H9 (cell line): ENCODE measurements at regions not wholly inside any gene's neighbourhood (a gene's known extent, or its start where the extent isn't known, plus 50 kb on each side); places are given as distances from the start of the nearest gene placed in this dataset.

Experiments used
- DNase-seq: peaks from one replicate; pipeline ENCODE4 v3.0.0-alpha.2; 2017
- H2AFZ ChIP-seq: one replicate; pipeline ENCODE4 v1.6.1; 2013; ENCODE audit warnings: mild to moderate bottlenecking, low read length, control low read depth, moderate library complexity
- H2AK5ac ChIP-seq: 2 replicates; pipeline ENCODE4 v1.6.1; 2013; ENCODE audit warnings: low read length, control low read depth, mixed read lengths; ENCODE audit not compliant: insufficient read length
- H2BK120ac ChIP-seq: one replicate; pipeline ENCODE4 v1.6.1; 2013; ENCODE audit warnings: low read depth, mild to moderate bottlenecking, low read length, control low read depth, inconsistent platforms; ENCODE audit not compliant: poor library complexity, severe bottlenecking
- H2BK12ac ChIP-seq: 2 replicates; pipeline ENCODE4 v1.6.1; 2013; ENCODE audit warnings: low read length, control low read depth, mixed read lengths, low read depth; ENCODE audit not compliant: insufficient read length
- H2BK15ac ChIP-seq: 2 replicates; pipeline ENCODE4 v1.6.1; 2013; ENCODE audit warnings: low read depth, low read length, control low read depth
- H2BK20ac ChIP-seq: one replicate; pipeline ENCODE4 v1.6.1; 2013; ENCODE audit warnings: low read depth, mild to moderate bottlenecking, low read length, control low read depth, inconsistent platforms; ENCODE audit not compliant: poor library complexity, severe bottlenecking
- H2BK5ac ChIP-seq: 2 replicates; pipeline ENCODE4 v1.6.1; 2013; ENCODE audit warnings: low read length, control low read depth, mixed read lengths; ENCODE audit not compliant: insufficient read length
- H3K14ac ChIP-seq: 2 replicates; pipeline ENCODE4 v1.6.1; 2013; ENCODE audit warnings: low read length, control low read depth; ENCODE audit not compliant: insufficient read depth
- H3K18ac ChIP-seq: 2 replicates; pipeline ENCODE4 v1.6.1; 2013; ENCODE audit warnings: low read depth, mild to moderate bottlenecking, mixed read lengths, low read length, control low read depth; ENCODE audit not compliant: insufficient read length
- H3K23ac ChIP-seq: 2 replicates; pipeline ENCODE4 v1.6.1; 2013; ENCODE audit warnings: low read length, control low read depth, mixed read lengths, low read depth; ENCODE audit not compliant: insufficient read length
- H3K23me2 ChIP-seq: 2 replicates; pipeline ENCODE4 v1.6.1; 2013; ENCODE audit warnings: low read depth, mild to moderate bottlenecking, mixed read lengths, low read length, control low read depth; ENCODE audit not compliant: insufficient read length, poor library complexity, severe bottlenecking
- H3K27ac ChIP-seq: 2 replicates; pipeline ENCODE4 v1.5.1; 2013; ENCODE audit warnings: low read length, control low read depth, mixed read lengths, low read depth; ENCODE audit not compliant: insufficient read length
- H3K27me3 ChIP-seq: 2 replicates; pipeline ENCODE4 v1.6.1; 2013; ENCODE audit warnings: low read length, control low read depth, inconsistent platforms; ENCODE audit not compliant: insufficient read depth
- H3K4ac ChIP-seq: 2 replicates; pipeline ENCODE4 v1.6.1; 2013; ENCODE audit warnings: low read depth, mild to moderate bottlenecking, control low read depth, inconsistent platforms, low read length, moderate library complexity
- H3K4me1 ChIP-seq: 2 replicates; pipeline ENCODE4 v1.6.1; 2013; ENCODE audit warnings: low read length, control low read depth, inconsistent platforms; ENCODE audit not compliant: insufficient read depth
- H3K4me2 ChIP-seq: 2 replicates; pipeline ENCODE4 v1.6.1; 2013; ENCODE audit warnings: low read length, control low read depth, mixed read lengths; ENCODE audit not compliant: insufficient read length, insufficient read depth
- H3K56ac ChIP-seq: 2 replicates; pipeline ENCODE4 v1.6.1; 2013; ENCODE audit warnings: low read depth, mild to moderate bottlenecking, mixed read lengths, low read length, control low read depth; ENCODE audit not compliant: insufficient read length
- H3K79me1 ChIP-seq: 2 replicates; pipeline ENCODE4 v1.6.1; 2013; ENCODE audit warnings: low read depth, mild to moderate bottlenecking, moderate library complexity, low read length, control low read depth, inconsistent platforms; ENCODE audit not compliant: insufficient read depth, poor library complexity, severe bottlenecking
- H3K79me2 ChIP-seq: 2 replicates; pipeline ENCODE4 v1.6.1; 2013; ENCODE audit warnings: low read length, control low read depth, inconsistent platforms; ENCODE audit not compliant: insufficient read depth
- H3K9ac ChIP-seq: 2 replicates; pipeline ENCODE4 v1.6.1; 2013; ENCODE audit warnings: low read length, control low read depth, mixed read lengths; ENCODE audit not compliant: insufficient read length; ENCODE audit errors: extremely low read depth
- H3K9me3 ChIP-seq: one replicate; pipeline ENCODE4 v1.6.1; 2013; ENCODE audit warnings: low read depth, low read length, inconsistent platforms; ENCODE audit not compliant: control insufficient read depth
- H3T11ph ChIP-seq: one replicate; pipeline ENCODE4 v1.6.1; 2013; ENCODE audit warnings: mild to moderate bottlenecking, low read length, control low read depth, inconsistent platforms
- H4K20me1 ChIP-seq: one replicate; pipeline ENCODE4 v1.6.1; 2013; ENCODE audit not compliant: control insufficient read depth, insufficient read length, insufficient read depth
- H4K5ac ChIP-seq: 2 replicates; pipeline ENCODE4 v1.6.1; 2013; ENCODE audit warnings: low read depth, mild to moderate bottlenecking, mixed read lengths, low read length, control low read depth; ENCODE audit not compliant: insufficient read length
- H4K8ac ChIP-seq: replicated peaks from 2 replicates; pipeline ENCODE4 v1.6.1; 2013; ENCODE audit warnings: low read length, control low read depth, mixed read lengths, low read depth; ENCODE audit not compliant: insufficient read length
- H4K91ac ChIP-seq: 2 replicates; pipeline ENCODE4 v1.6.1; 2013; ENCODE audit warnings: low read depth, mild to moderate bottlenecking, moderate library complexity, mixed read lengths, low read length, control low read depth; ENCODE audit not compliant: insufficient read length
- H3K27ac Mint-ChIP-seq, 3 experiments: 2 replicates in 2 of 3; 3 replicates in 1 of 3; pipeline ENCODE4 v1.8.0; 2020 to 2021; ENCODE audit warnings: mixed read lengths in 3 of 3, mild to moderate bottlenecking in 1 of 3, moderate library complexity in 1 of 3
- H3K27me3 Mint-ChIP-seq: 2 replicates; pipeline ENCODE4 v1.8.0; 2021; ENCODE audit warnings: low read depth, mild to moderate bottlenecking, moderate library complexity, mixed read lengths
- H3K36me3 Mint-ChIP-seq, 3 experiments: 2 replicates in 2 of 3; 3 replicates in 1 of 3; pipeline ENCODE4 v1.8.0; 2020 to 2021; ENCODE audit warnings: low read depth in 3 of 3, mixed read lengths in 3 of 3; ENCODE audit not compliant: insufficient read depth in 1 of 3
- H3K4me1 Mint-ChIP-seq, 2 experiments: 2 replicates each; pipeline ENCODE4 v1.8.0; 2020; ENCODE audit warnings: mixed read lengths in 2 of 2
- H3K4me3 Mint-ChIP-seq, 2 experiments: 2 replicates in 1 of 2; 3 replicates in 1 of 2; pipeline ENCODE4 v1.8.0; 2020 to 2021; ENCODE audit warnings: mild to moderate bottlenecking in 2 of 2, mixed read lengths in 2 of 2, moderate library complexity in 1 of 2
- H3K9me3 Mint-ChIP-seq, 2 experiments: 2 replicates in 1 of 2; 3 replicates in 1 of 2; pipeline ENCODE4 v1.8.0; 2020; ENCODE audit warnings: mild to moderate bottlenecking in 2 of 2, mixed read lengths in 2 of 2, moderate library complexity in 1 of 2
- WGBS: extraction: QIAGEN DNeasy Blood & Tissue Kit; methylation state at CpG from one replicate; pipeline ENCODE4 v1.1.7; 2013; ENCODE audit warnings: missing lambda C conversion rate, low lambda C conversion rate, mixed read lengths; ENCODE audit not compliant: insufficient read length; ENCODE audit errors: extremely low coverage; 5-methylcytosine and 5-hydroxymethylcytosine counted together
- TF ChIP-seq, protein P1 (sequence below): fragments of 200-600 bp; sonication (generic); conservative IDR thresholded peaks from 3 replicates; pipeline ENCODE4 v1.8.0; 2021; ENCODE audit warnings: antibody characterized with exemption, mild to moderate bottlenecking

DNA sequence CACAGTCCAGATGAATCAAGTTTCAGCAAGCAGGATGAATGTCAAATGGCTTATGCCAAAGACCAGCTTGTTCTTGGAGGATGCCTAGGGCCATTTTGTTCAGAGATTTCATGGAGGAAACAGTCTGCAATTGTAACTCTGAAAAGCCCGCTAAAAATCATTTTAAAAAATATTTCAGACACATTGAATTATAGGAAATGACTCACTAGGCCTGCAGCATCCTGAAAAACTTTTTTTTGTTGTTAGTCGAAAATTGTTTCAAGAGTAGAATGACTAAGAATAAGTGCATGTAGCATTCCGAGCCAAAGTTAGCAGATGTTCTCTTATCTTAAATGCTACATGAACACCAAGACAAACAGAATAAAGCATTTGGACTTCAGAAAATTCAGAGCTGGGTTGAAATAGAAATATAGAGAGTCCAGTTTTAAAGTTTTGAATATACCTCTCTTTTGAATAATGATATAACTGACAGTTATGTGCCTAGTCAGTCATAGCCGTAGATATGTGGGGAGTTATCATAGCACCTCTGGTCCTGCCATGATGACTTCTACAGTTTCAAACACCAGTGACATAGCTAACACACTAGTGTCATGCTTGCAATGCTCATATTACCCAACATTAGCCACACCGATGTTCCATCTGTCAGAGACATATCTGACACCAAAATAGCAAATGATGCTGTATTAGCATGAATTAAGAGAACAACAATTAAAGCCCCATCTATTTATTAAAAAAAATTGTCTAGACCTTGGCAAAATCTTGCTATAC lies 1462.8 kb upstream of the GBE1 start:
- Histone ChIP-seq H2BK120ac (no peak overlapping the region), H4K91ac (no peak overlapping the region), H2AK5ac (no peak overlapping the region), H3T11ph (no peak overlapping the region), H3K56ac (no peak overlapping the region), H3K9me3 (no peaks in the 10 kb centered on the region), H4K8ac (no peak overlapping the region), H2BK15ac (no peak overlapping the region), H3K79me1 (no peaks in the 10 kb centered on the region), H3K14ac (no peak overlapping the region), H3K4me1 (no peaks in the 10 kb centered on the region), H3K4ac (no peak overlapping the region), H2BK20ac (no peak overlapping the region), H3K4me2 (no peak overlapping the region), H3K27me3 (no peaks in the 10 kb centered on the region), H2BK12ac (no peak overlapping the region), H3K23ac (no peak overlapping the region), H4K5ac (no peak overlapping the region), H3K23me2 (no peaks in the 10 kb centered on the region), H2AFZ (no peak overlapping the region), H3K9ac (no peak overlapping the region), H3K18ac (no peak overlapping the region), H3K79me2 (no peaks in the 10 kb centered on the region), H4K20me1 (no peaks in the 10 kb centered on the region), H3K27ac (no peak overlapping the region), H2BK5ac (no peak overlapping the region)
- H3K4me3 Mint-ChIP-seq, result no peak overlapping the region
- WGBS, result no CpG with 5 or more reads among the region's 5 CpGs
- DNase-seq, result no peak
- H3K4me1 Mint-ChIP-seq, result no peaks in the 10 kb centered on the region
- H3K9me3 Mint-ChIP-seq, result no peaks in the 10 kb centered on the region
- no peaks in the 10 kb centered on the region for H3K36me3 Mint-ChIP-seq
- no peak overlapping the region for H3K27ac Mint-ChIP-seq
- no peaks in the 10 kb centered on the region for H3K27me3 Mint-ChIP-seq
- TF ChIP-seq, protein P1, sequence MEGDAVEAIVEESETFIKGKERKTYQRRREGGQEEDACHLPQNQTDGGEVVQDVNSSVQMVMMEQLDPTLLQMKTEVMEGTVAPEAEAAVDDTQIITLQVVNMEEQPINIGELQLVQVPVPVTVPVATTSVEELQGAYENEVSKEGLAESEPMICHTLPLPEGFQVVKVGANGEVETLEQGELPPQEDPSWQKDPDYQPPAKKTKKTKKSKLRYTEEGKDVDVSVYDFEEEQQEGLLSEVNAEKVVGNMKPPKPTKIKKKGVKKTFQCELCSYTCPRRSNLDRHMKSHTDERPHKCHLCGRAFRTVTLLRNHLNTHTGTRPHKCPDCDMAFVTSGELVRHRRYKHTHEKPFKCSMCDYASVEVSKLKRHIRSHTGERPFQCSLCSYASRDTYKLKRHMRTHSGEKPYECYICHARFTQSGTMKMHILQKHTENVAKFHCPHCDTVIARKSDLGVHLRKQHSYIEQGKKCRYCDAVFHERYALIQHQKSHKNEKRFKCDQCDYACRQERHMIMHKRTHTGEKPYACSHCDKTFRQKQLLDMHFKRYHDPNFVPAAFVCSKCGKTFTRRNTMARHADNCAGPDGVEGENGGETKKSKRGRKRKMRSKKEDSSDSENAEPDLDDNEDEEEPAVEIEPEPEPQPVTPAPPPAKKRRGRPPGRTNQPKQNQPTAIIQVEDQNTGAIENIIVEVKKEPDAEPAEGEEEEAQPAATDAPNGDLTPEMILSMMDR, result no peak
